ENCODE measurements at regions not wholly inside any gene's neighbourhood (a gene's known extent, or its start where the extent isn't known, plus 50 kb on each side); places are given as distances from the start of the nearest gene placed in this dataset.

DNA sequence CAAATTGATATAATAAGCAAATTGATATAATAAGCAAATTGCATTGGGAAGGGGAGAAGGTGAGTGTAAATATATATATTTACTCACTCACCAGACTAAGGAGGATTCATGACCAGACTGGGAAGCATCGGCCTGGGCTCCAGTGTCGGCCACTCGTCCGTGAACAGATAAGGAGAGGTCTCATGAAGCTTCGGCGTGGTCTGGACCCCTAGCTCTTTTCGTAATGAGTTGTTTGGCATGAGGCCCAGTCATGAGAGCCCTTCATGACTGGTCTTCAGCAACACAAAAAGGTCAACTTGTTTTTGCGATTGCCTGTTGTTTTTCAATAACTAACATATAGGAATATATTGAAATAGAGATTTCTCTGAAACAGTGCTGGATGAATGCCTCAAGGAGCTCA lies 222.9 kb upstream of the KCNK2 start:
- H3K27ac ChIP-seq, result no peak overlapping the region
- H3K27me3 Mint-ChIP-seq (ENCODE audit: insufficient read depth, low read depth), result no peaks in the 10 kb centered on the region
- no peak overlapping the region for H3K4me3 Mint-ChIP-seq
- H3K4me3 ChIP-seq, result no peak overlapping the region
- no peaks in the 10 kb centered on the region for H3K36me3 Mint-ChIP-seq
- H3F3A ChIP-seq (ENCODE audit: low read depth), result no peaks in the 10 kb centered on the region
- no peak for DNase-seq (ENCODE audit: low spot score)
- H3K79me2 ChIP-seq (ENCODE audit: low read depth), result no peaks in the 10 kb centered on the region
- H3K4me2 ChIP-seq, result no peak overlapping the region
- H3K27me3 ChIP-seq, result no peaks in the 10 kb centered on the region
- no peak overlapping the region for H2AFZ ChIP-seq (replicated peaks)
- H3K4me1 Mint-ChIP-seq, result no peaks in the 10 kb centered on the region
- no peak overlapping the region for H3K27ac Mint-ChIP-seq
- H3K4me1 ChIP-seq, result no peaks in the 10 kb centered on the region
- no peaks in the 10 kb centered on the region for H3K9me3 Mint-ChIP-seq
- H3K36me3 ChIP-seq, result no peaks in the 10 kb centered on the region
- no peaks in the 10 kb centered on the region for H4K20me1 ChIP-seq (ENCODE audit: low read depth)
- no peak overlapping the region for H3K9ac ChIP-seq
- H3K9me3 ChIP-seq (ENCODE audit: low read depth), result no peaks in the 10 kb centered on the region
- TF ChIP-seq EZH2 (IDR thresholded peaks at IDR 0.05), result no peak
- TF ChIP-seq CTCF (IDR thresholded peaks at IDR 0.05), result no peak
- no peak for TF ChIP-seq EZH2phosphoT487 (IDR thresholded peaks at IDR 0.05)

DNA sequence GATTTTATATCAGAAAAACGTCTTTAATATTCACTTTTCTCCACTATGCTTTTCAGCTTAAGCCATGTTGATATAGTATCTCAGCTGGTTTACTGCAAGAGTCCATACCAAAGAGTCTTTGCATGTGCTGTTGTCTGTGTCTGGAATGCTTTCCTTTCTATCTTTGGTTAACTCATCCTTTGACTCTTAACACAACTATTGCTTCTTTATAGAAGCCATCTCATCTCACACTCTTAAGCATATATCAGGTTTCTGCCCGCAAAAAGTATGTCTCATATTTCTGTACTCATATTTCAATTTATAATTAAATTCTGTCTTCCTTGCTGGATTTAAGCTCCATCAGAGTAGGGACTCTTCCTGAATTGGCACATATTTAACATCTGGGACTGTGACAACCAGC lies 220.9 kb upstream of the KCNK2 start:
- no peaks in the 10 kb centered on the region for H3K36me3 Mint-ChIP-seq
- TF ChIP-seq CTCF (IDR thresholded peaks at IDR 0.05), result no peak
- no peak for TF ChIP-seq EZH2phosphoT487 (IDR thresholded peaks at IDR 0.05)
- no peak for TF ChIP-seq EZH2 (IDR thresholded peaks at IDR 0.05)
- no peaks in the 10 kb centered on the region for H3K4me1 Mint-ChIP-seq
- Histone ChIP-seq H3K36me3 (no peaks in the 10 kb centered on the region), H3F3A (ENCODE audit: low read depth) (no peaks in the 10 kb centered on the region), H4K20me1 (ENCODE audit: low read depth) (no peaks in the 10 kb centered on the region), H3K4me1 (no peaks in the 10 kb centered on the region), H3K4me3 (no peak overlapping the region), H3K9ac (no peak overlapping the region), H3K27ac (no peak overlapping the region), H2AFZ (replicated peaks) (no peak overlapping the region), H3K4me2 (no peak overlapping the region), H3K9me3 (ENCODE audit: low read depth) (no peaks in the 10 kb centered on the region), H3K27me3 (no peaks in the 10 kb centered on the region), H3K79me2 (ENCODE audit: low read depth) (no peaks in the 10 kb centered on the region)
- no peak overlapping the region for H3K27ac Mint-ChIP-seq
- H3K27me3 Mint-ChIP-seq (ENCODE audit: insufficient read depth, low read depth), result peaks cover 3% of the 10 kb centered on the region
- H3K4me3 Mint-ChIP-seq, result no peak overlapping the region
- no peak for DNase-seq (ENCODE audit: low spot score)
- H3K9me3 Mint-ChIP-seq, result no peaks in the 10 kb centered on the region

DNA sequence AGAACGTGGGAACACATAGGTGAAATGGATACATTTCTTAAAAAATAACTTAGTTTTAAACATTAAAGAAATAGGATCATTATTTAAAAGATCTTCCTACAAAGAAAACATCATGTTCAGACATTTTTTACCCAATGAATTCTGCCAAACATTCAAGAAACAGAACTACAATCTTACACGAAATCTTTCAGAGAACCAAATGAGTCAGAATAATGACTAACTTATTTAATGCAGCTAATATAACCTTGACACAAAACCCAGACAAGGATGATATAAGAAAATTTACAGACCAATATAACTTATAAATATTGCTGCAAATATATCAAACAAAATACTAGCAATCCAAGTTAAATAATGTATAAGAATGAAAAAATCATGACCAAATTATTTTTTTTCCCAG lies 220.1 kb upstream of the KCNK2 start:
- no peaks in the 10 kb centered on the region for H3F3A ChIP-seq (ENCODE audit: low read depth)
- H3K36me3 ChIP-seq, result no peaks in the 10 kb centered on the region
- Mint-ChIP-seq H3K9me3 (no peaks in the 10 kb centered on the region), H3K27ac (no peak overlapping the region), H3K36me3 (no peaks in the 10 kb centered on the region), H3K4me3 (no peak overlapping the region), H3K4me1 (no peaks in the 10 kb centered on the region), H3K27me3 (ENCODE audit: insufficient read depth, low read depth) (peaks cover 3% of the 10 kb centered on the region)
- no peaks in the 10 kb centered on the region for H4K20me1 ChIP-seq (ENCODE audit: low read depth)
- no peaks in the 10 kb centered on the region for H3K79me2 ChIP-seq (ENCODE audit: low read depth)
- H3K27ac ChIP-seq, result no peak overlapping the region
- H3K9me3 ChIP-seq (ENCODE audit: low read depth), result no peaks in the 10 kb centered on the region
- no peaks in the 10 kb centered on the region for H3K27me3 ChIP-seq
- no peak overlapping the region for H3K4me3 ChIP-seq
- H2AFZ ChIP-seq (replicated peaks), result no peak overlapping the region
- no peak overlapping the region for H3K4me2 ChIP-seq
- no peak for TF ChIP-seq CTCF (IDR thresholded peaks at IDR 0.05)
- TF ChIP-seq EZH2phosphoT487 (IDR thresholded peaks at IDR 0.05), result no peak
- TF ChIP-seq EZH2 (IDR thresholded peaks at IDR 0.05), result no peak
- no peak for DNase-seq (ENCODE audit: low spot score)
- no peaks in the 10 kb centered on the region for H3K4me1 ChIP-seq
- no peak overlapping the region for H3K9ac ChIP-seq
